ENCODE measurements at regions not wholly inside any gene's neighbourhood (a gene's known extent, or its start where the extent isn't known, plus 50 kb on each side); places are given as distances from the start of the nearest gene placed in this dataset.

DNA sequence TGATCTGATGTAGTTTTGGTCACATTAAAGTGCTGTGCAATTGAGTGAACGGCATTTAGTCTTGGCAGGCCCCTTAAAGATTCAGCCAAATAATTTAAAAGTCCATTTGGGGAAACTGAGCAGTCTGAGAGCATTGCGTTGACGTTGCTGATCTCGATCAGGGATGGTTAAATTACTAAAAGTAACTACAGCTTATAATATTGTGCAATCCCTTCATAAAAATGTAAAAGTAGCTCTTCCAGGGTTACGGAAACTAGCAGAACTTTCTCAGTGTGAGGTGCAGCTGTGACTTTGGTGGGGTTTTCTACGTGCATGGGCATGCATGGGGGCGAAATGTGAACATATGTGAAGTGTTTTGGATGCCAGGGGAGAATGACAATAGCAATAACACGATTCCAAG, 184.5 kb upstream of the RNF32 start:
- DNase-seq (ENCODE audit: low read depth in 2 of 2), result no peak

DNA sequence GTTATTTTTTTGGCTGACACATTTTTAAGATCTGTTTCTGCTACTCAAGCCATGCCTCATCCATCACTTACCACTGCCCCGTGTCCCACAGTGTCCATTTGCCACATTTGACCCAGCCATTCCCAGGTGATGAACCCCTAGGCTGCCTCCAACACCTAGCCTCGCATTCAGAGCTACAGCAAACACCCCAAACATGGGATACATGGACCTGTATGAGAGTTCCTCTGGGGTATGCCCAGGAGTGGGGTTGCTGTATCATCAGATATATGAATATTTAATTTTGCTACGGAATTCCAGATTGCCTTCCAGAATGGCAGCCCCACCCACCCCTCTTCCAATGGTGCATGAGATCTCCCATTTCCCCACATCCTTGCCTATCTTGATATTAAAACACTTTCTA, 190.1 kb upstream of the RNF32 start:
- DNase-seq (ENCODE audit: low read depth in 2 of 2), result no peak

DNA sequence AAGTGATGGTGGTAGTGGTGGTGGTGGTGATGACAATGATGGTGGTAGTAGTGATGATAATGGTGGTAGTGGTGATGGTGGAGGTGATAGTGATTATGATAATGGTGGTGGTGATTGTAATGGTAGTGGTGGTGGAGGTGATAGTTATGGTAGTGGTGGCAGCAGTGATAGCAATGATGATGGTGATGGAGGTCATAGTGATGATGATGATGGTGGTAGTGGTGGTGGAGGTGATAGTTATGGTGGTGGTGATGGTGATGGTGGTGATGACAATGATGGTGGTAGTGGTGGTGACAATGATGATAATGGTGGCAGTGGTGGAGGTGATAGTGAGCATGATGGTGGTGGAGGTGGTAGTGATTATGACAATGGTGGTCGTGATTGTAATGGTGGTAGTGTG, 191.7 kb upstream of the RNF32 start:
- DNase-seq (ENCODE audit: low read depth in 2 of 2), result no peak

DNA sequence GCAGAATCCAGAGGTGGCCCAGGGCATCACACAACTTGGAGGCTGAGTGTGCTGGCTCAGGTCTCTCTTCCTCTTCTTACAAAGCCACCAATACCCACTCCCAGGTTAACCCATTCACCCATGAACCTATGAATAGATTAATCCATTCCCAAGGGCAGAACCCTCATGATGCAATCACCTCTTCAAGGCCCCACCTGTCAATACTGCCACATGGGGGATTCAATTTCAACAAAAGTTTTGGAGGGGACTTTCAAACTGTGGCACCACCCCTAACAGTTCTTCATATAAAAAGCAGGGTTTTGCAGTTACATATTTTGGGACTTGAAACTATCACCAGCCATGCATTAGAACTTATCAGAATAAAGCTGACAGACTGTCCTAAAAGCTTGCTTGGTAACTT, 193.6 kb upstream of the RNF32 start:
- no peak for DNase-seq (ENCODE audit: low read depth in 2 of 2)

DNA sequence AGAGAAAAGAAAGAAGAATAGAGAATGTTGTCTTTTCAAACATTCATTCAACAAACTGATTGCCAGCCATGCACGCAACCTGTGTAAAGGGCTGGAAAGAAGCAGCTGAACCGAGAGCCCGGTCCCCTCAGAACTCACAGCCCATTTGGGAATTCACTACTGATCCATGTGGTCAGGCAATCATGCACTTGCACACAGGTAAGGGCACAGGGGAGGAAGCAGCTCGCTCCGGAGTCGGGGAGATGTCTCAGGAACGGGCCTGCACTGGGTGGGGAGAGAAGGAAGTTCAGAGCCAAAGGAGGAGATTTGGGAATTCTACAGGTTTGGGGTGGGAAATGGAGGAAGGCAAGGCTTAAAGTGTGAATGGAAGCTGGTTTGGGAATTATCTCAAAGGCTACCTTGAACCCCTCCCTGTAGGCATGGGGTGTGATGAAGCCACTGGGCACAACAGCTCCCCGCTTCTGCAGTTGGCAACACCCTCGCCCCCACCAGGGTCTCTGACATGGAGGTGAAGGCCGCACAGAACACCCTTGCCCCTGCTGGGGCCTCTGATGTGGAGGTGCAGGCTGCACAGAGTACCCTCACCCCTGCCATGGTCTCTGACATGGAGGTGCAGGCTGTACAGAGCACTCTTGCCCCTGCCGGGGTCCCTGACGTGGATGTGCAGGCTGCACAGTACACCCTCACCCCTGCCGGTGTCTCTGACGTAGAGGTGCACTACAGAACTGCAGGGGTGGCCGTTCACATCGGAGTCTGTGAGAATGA, 194.4 kb upstream of the RNF32 start:
- DNase-seq (ENCODE audit: low read depth in 2 of 2), result no peak

DNA sequence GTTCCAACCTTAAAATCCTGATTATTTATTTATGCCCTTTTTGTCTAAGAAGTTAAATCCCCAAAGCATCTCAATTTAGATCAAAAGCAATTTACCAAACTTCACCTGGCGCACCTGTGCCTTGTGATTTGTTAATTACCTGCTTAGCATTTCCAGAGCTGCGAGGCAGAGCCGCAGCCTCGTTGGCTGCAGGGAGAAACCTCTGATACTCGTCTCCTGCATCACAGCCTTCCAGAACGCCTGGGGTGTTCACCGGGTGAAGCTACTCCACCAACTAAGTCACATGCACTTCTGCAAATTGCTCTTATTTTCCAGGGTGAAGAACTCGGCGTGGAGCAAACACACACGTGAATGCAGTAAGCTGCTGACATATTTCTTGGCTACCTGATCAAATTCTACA, 198.1 kb upstream of the RNF32 start:
- no peak for DNase-seq (ENCODE audit: low read depth in 2 of 2)

DNA sequence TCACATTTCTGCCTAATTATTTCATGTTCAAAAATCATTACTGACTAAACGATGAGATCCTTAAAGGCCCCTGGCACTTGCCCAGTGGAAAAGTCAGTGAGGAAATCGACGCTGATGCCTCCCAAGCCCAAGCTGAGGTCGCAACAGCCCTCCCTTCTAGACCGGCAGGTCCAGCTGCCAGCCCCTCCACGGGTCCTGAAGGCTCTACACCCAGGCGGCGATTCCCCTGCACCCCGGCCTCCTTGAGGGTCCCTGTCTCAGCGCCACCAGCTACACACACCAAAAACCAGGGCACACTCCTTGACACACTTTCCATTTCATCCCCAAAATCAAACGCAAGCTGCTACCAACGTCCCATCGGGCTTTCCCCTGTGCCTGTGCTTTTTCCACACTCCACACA, 200.1 kb upstream of the RNF32 start:
- no peak for DNase-seq (ENCODE audit: low read depth in 2 of 2)

DNA sequence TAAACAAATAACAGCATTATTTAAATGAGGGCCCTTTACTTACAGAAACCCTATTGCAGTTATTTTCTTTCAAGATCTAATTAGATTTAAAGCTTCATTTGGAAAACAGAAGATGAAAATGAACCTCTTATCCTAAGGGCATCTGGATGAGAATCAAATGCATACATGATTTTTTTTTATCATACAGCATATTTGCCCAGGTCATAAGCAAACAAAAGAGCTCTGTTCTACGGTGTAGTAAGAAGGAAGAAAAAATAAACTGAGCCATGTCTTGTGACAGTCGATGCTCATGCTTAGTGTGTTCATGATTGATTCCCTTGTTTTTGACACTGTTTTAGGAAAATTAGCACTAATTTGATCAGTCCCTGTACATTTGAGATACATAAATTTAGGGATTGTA, 202.6 kb upstream of the RNF32 start:
- no peak for DNase-seq (ENCODE audit: low read depth in 2 of 2)

DNA sequence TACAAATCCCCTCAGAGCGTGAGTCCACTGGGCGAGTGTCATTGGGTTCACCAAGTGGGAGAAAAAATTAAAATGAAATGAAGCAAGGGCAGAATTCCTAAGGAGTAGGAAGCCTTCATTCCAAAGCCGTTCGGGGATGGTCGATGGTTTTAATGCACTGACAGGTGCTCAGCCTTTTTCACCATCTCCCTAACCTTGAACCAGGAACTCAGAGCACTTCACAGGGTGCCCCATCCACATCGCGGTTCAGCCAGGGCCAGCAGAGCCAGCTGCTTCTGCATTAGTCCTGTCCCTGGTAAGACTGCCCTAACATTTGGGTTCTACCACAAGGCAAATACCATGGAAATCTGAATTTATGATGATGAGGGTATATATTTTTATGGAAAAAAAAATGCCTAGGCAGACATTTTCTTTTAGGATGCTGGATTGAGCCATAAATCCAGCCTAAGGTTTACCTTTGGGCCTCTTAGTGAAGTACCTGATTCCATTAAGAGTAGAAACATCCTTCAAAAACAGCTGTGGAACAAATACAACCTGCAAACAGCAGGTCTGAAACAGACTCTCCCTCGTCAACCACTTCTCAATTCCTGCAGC, 203.5 kb upstream of the RNF32 start:
- DNase-seq (ENCODE audit: low read depth in 2 of 2), result no peak

DNA sequence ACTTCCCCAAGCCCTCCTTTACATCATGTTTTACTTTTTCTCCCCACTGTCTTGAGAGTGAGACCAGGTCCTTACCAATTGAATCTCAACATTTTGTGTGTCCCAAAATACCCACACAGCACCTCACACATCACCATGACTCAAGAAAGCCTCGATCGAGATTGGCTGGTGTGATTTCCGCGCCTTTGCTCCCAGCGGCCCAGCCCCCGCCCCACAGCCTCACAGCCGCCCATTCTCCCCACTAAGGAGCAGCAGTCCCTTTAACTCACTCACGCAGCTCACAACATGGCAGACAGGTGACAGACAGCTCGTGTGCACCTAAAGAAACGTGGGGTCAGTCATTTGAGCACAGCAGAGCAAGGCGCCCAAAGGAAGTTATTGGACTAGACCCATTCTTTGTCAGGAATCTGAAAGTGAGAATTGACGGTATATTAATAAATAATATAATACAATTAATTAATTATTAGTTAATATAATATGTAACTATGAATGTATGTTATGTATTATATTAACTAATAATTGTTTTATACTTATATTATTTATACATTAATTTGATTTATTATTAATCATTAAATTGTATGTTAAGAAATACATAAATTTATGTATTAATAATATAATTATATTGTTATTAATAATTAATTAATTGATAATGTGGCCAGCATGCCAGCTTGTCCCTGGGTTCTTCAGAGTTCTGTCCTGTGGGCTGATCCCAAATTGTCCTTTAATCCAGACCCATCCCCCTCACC, 204.9 kb upstream of the RNF32 start:
- DNase-seq (ENCODE audit: low read depth in 2 of 2), result no peak

DNA sequence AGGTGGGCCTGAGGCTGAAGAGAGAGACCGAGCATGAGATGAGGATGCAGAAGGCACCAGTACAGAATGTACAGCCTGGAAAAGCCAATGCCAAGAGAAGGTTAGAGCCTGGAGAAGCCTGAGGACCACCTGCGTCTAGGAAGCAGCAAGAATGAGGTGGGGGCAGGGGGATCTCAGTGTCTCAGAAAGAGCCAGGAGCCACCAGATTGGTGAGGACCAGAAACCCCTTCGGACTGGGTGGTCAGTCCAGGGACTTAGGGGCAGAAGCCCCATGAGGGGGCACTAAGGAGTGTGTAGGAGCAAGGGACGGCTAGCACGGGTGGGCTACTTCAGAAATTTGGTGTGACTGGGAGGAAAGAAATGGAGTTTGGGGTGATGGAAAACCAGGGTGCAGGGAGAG, 205.9 kb upstream of the RNF32 start:
- no peak for DNase-seq (ENCODE audit: low read depth in 2 of 2)

DNA sequence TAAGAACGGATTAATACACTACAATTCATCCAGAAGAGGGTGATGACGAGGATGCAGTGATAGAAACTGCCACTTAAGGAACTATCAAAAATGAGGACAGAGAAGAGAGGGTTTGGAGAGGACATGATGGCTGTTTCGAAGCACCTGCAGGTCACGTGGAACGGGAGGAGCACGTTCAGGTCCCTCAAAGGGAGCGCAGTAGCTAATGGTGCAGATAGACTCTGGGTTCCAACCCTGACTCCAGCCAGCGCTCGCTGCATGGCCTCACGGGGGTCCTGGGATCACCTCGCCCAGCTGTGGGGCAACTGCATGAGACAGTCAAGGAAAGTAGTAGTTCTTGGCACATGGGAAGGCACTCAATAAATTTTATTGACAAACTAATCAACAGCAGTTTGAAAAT, 208.6 kb upstream of the RNF32 start:
- no peak for DNase-seq (ENCODE audit: low read depth in 2 of 2)

DNA sequence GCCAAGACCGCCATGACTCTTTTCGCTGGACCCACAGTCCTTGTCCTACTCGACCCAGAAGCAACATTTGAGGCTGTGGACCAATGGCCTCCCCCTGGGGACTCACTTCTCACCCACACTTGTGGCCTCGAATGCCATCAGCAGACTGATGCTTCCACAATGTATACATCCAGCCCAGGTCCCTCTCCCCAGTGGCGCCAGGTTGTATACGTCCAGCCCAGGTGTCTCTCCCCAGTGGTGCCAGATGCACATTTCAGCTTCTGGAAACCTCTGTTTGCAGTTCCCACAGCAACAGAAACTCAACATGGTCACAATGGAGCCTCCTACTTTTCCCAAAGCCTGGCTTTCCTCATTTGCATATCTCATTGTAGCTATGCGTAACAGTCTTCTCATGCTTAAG, 210.5 kb upstream of the RNF32 start:
- no peak for DNase-seq (ENCODE audit: low read depth in 2 of 2)

DNA sequence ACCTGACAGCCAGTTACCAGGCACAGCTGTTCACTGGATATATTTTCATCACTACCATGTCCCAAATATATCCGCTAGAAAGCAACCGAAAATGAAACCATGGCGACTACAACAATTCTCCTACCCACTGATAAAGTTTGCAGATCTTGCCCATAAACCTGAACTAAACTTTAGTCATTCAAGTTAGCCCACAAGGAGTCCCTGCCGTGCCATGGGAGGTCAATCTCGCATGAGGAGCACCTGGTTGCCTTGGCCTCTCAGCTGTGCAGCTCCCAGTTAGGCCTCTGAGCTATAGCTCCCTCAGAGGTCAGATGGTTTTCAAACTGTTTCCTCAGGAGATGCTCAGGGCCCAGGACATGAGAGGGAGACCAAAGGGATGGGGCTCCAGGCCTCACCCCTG, 211.1 kb upstream of the RNF32 start:
- DNase-seq (ENCODE audit: low read depth in 2 of 2), result no peak

DNA sequence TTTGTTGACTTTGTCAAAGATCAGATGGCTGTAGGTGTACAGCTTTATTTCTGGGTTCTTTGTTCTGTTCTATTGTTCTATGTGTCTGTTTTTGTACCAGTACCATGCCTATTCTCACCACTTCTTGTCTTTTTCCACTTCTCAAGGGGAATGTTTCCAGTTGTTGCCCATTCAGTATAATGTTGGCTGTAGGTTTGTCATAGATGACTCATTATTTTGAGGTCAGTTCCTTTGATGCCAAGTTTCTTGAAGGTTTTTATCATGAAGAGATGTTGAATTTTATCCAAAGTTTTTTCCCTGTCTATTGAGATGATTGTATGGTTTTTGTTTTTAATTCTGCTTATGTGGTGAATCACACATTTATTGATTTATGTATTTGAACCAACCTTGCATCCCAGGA, 216.7 kb upstream of the RNF32 start:
- DNase-seq (ENCODE audit: low read depth in 2 of 2), result no peak

DNA sequence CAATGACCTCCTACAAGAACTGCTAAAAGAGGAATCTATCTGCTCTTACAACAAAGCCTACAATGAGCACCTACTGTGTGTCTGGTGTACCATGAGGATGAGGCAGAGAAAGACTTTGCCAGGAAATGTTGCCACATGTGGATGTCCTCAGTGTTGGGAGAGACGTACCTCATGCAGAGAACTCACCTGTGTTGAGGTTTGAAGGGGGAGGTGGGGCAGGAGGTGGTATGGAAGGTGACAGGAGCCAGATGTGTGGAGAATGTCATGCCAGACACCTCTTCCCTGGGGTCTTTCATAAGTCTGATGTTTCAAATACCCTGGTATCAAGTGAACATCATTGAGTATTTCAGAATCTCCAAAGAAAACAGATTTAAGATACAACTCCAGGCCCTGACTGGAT, 220.1 kb upstream of the RNF32 start:
- no peak for DNase-seq (ENCODE audit: low read depth in 2 of 2)

DNA sequence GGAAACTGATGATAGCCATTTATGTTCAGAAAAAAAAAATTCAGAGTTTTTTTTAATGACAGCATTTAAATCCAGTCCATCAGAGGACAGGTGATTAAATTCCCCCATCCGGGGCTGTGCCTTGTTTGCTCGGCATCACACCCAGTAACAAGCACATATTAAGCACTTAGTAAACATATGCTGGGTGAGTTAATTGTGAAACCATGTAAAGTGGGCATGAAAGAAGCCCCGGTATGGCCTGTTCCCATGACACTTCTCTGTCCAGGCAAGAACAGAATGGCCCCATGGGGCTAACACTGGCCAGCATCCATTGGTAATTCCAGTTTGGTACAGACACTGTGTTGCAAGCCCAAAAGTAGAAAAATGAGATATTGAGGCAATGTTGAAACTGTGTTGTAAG, 220.8 kb upstream of the RNF32 start:
- DNase-seq (ENCODE audit: low read depth in 2 of 2), result no peak

DNA sequence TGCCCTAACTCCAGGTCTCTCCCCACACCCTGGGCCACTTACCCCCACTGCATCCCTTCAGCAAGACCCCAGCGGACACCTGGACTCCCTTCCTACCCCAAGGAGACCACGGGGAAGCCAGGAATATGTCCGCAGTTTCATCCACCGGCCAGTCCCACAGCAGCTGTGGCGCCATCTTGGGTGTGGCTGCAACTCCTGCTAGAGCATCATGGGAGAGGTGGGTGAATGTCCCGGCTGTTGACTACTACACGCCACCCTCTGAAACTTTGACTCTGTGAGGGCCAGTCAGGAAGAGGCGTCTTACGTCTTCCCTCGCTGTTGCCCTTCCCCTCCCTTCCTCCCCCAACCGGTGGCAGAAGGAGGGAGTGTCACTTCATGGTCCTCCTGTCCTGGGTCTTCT, 238.3 kb upstream of the RNF32 start:
- DNase-seq (ENCODE audit: low read depth in 2 of 2), result no peak

DNA sequence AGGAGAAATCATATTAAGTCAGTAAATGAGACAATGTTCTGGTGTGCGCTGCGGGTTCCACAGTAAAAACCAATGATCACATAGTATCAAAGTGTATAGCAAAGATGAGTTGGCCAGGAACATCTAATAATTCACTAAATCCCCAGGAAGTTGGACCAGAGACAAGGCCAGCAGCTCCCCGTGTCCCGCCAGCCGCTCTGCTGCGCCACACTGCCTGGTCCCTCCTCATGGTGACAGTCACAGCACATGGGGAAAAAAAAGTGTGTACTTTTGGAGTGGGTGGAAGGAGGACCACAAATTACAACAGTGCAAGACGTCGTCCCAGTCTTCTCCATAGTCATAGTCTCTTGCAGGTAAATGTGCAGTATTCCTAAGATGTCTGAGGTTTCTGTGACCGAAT, 239.0 kb upstream of the RNF32 start:
- DNase-seq (ENCODE audit: low read depth in 2 of 2), result no peak

DNA sequence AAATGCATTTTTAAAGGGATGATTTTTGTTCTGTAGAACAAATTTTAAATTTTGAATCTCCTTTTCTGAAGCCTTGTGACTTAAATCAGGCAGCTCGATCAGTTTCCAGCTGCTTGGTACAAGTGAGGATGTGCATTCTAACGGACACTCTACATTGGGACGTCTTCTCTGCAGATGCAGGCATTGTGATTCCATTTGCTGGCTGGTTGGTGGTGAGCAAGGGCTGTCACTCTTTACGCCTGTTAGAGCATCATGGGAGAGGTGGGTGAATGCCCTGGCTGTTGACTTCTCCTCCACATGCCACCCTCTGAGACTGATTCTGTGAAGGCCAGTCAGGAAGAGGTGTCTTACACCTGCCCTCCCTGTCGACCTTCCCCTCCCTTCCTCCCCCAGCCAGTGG, 240.5 kb upstream of the RNF32 start:
- DNase-seq (ENCODE audit: low read depth in 2 of 2), result no peak

DNA sequence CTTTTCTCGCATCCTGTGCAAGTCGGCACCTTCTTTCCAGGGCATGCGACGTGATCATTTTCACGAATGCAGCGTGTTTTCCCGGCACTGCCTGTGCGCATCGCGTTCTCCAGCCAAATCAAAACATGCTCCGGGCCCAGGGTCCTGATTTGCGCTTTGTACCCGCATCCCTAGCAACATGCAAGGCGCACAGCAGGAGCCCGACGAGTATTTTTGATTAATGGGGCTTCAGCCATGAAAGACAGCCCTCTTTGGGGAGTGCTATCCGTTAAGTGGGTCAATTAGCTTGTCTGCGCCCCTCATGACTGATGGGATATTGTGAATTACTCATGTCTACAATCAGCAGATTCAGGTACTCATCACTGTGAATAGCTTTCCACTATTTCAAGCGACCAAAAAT, 243.3 kb upstream of the RNF32 start:
- no peak for DNase-seq (ENCODE audit: low read depth in 2 of 2)

DNA sequence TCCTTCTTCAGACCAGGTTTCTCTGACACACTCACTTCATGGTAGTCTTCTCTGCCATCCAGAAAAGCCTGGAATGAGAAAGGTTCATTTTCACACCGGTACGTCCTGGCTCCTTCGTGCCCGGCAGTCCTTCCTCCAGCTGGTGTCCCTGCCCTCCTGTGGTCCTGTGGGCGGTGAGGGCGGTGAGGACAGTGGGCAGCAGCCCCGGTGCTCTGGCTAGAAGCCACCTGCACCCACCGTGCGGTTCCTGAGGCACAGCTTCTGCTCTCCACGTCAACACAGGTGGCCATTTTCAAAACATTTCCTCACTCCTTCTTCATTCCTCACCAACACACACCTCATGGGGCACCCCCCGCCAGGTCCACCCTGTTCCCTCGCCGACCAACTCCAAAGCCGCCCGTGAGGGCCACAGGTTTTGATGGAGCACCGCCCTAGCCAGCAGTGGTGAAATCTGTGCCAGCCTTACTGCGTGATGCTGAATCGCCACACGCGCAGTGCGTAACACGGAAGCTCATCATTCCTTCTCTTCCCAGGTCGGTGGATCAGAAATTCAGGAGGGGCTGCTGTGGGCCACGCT, 251.4 kb upstream of the RNF32 start:
- no peak for DNase-seq (ENCODE audit: low read depth in 2 of 2)

DNA sequence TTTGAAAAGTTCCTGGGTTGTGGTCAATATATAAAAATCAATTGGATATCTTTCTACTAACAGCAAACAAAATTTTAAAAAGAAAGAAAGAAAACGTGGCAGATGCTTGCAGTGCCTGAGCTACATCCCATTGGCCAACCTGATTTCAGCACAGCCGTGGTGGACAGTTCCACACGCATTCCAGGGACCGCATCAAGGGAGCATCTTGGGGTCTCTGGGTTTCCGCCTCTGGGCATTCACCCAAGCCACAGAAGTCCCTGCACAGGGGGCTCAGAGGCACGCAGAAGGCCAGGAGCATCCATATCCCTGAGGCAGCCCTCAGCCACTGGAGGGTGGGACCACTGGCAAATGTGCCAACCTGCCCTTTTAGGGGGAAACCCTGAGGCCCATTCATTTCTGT, 254.5 kb upstream of the RNF32 start:
- DNase-seq (ENCODE audit: low read depth in 2 of 2), result no peak
